GM19328 (cell line): ENCODE measurements at regions not wholly inside any gene's neighbourhood (a gene's known extent, or its start where the extent isn't known, plus 50 kb on each side); places are given as distances from the start of the nearest gene placed in this dataset.

ENCODE experiments used
- ATAC-seq: cut with Tn5 transposase; IDR thresholded peaks from one replicate; pipeline ENCODE4 v1.9.1; 2021; ENCODE audit warnings: mild to moderate bottlenecking, moderate library complexity; ENCODE audit not compliant: unreplicated experiment

DNA sequence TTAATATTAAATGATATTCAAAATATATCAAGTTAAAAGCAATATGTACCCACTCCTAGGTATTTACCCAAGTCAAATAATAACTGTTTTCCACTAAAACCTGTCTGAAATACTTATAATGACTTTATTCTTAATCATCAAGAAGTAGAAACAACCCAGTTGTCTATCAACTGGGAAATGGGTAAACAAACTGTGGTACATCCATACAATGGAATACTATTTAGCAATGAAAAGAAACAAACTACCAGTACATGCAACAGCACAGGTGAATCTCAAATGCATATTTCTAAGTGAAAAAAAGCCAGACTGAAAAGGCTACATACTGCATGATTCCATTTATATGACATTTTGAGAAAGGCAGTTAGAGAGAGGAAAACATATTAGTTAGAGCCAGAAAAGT lies 559.9 kb downstream of the MBD2 start:
- no peak for ATAC-seq

DNA sequence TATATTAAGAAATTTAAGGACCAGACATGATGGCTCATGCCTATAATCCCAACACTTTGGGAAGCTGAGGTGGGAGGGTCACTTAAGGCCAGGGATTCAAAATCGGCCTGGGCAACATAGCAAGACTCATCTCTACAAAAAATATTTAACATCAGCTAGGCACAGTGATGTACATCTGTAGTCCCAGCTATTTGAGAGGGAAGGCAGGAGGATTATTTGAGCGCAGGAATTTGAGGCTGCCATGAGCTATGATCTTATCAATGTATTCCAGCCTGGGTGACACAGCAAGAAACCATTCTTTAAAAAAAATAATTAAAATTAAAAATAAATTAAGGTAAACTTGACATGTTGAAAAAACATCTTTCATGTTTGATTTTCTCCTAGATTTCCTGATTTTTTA lies 564.2 kb downstream of the MBD2 start:
- ATAC-seq = no peak

DNA sequence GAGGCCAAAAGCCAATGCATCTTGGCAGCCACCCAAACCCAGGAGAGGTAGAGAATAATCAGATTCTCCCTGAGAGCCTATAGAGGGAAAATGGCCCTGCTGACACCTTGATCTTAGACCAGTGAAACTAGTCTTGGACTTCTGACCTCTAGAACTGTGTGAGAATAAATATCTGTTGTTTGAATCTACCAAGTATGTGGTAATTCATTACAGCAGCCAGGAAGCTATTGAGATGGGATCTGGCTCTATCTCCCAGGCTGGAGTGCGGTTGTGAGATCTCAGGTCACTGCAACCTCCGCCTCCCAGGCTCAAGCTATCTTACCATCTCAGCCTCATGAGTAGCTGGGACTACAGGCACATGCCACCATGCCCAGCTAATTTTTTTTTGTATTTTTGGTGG lies 567.2 kb downstream of the MBD2 start:
- ATAC-seq = no peak

DNA sequence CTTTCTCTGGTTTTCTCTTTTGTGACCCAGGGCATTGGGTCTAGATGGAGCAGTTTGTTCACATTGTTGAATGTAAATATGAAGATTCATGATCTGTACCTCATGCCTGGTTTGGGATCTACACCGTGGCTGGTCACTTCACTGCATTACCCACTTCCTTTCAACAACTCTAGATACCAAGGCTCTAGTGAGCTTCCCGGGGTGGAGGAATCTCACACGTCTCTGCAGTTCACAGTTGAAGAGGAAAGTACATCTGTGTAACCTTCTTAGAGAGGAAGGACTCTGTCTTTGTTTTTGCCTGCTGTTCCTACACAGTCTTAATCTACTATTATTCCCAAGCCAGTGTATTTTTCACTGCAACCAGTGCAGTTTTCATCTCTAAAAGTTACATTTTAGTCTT lies 574.8 kb downstream of the MBD2 start:
- no peak for ATAC-seq

DNA sequence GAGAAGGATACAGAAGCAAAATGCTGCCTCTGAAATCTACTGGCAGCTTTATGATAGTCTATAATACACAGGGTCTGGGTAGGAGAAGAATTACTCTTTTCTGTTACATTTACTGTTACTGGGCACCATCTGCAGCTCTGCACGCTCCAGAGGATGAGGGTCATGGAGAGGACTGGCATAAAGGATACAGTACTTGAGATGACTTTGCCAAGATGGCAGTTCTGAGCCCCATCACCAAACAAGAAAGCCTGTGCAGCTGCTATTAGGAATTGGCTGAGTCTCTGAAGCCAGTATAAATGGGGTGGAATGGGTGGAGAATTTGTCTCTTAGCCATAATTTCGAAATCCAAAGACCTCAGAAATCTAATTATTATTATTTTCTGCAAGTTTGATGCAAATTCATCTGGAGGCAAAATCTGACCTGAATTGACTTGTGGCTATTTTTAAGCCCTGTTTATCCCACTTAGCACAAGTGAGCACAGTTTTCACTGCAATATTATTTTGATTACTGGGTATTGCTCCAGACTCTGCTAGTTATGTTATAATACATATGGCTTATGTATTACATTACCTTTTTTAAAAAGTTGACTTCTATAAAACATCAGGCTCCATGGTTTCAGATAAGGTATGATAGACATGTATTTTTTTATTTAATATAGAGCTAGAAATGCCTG lies 579.5 kb downstream of the MBD2 start:
- ATAC-seq = no peak

DNA sequence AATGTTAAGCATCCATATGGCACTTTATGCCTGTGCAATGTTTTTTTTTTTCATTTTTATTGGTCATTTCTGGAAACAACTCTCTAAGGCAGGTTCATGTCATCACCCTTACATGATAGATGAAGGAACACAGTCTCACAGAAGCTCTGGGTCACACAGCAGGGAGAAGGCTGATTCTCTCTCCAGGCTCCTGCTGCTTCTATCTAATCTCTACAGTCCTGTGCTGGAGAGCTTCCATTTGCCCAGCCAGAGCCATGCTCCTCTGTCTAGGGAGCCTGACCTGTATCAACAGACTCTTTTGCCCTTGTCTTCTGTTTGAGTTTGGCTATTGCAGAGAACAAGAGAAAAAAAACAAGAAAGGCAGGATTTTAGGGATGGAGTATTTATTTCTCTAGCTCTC lies 584.8 kb downstream of the MBD2 start:
- no peak for ATAC-seq

DNA sequence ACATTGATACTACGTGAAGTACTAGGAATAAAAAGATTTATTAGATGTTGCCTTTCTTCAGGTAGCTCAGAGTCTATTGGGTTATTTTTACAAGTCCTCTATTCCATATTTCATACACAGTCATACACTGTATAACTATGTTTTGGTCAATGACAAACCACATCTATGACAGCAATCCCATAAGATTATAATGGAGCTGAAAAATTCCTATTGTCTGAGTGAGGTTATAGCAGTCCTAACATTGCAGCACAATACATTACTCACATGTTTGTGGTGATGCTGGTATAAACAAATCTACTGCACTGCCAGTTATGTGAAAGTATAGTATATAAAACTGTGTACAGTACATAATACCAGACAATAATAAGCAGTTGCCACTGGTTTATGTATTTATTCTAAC lies 595.1 kb downstream of the MBD2 start:
- ATAC-seq = no peak

DNA sequence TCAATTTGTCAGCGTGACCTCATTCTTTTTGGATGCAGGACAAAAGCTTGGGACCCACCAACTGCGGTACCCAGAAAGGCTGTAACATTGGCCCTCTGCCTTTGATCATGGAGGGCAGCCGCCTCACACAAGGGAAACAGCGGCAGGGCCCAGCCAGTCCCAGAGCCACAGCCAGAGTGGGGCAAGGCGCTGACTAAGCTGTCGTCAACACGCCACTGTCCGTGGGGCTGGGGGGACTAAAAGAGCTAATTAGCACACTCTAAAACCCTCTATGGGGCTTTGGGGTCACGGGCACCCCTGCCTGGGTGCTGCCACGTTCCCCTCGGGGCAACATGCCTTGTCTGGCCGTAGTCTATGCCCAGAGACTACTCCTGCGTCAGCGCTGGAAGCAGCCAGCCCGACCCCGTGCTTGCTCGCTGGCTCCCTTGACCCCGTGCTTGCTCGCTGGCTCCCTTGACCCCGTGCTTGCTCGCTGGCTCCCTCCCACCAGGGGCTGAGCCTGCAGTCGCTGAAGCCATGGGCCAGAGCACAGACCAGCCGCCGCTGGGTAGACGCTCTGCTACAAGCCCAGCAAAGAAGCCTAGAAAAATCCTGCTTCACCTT lies 598.4 kb downstream of the MBD2 start:
- ATAC-seq = no peak

DNA sequence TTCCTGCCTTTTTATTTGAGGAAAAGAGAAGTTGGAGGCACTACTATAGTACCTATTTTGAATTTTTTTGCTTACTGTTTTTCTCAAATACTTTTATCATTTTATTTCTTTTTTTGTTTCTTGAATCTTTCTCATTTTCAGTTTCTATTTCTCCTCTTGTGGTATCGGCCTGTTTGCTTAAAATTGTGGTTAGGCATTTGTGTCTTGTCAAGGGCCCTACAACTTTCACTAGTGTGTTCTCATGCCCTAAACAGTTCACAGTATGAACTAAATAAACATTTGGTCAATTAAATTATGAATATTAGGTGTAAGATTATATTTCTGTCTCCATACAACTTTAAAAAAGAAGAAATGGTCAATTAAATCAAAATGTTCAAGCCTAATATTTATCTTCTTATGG lies 613.5 kb downstream of the MBD2 start:
- no peak for ATAC-seq

DNA sequence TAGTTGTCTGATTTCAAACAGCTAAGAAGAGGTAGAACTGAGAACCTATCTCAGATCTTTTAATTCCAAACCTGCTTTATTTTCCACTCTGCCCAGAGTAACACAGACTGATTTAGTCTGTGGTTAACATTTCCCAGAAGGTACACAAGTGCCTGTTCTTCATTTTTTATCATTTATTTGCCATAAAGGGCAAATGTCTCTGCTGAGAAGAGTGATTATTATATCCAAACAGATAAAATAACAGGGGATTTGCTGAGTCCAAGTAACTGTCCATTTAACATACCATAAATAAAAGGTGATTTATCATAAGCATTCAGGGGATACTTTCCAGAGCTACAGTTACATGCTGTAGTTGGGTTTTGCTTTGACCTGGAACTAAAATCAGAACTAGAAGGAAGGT lies 617.7 kb downstream of the MBD2 start:
- ATAC-seq = no peak

DNA sequence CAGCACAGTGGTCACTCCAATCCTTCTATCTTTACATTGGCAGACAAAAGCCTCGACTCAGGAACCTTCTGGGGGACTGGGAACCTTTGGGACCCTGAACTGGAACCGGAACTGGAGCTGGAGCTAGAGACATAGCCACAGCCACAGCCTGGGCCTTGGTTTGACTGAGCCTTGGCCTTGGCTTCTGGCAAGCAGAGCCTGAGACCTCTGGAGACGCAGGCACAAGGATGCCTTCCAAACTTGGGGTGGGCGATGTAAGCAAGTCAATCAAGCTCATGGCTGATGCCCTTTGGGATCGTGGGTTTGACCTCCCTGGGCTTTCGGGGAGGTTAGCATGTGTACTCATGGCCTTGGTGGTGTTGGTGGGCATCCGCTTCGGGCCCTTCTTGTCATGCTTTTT lies 619.3 kb downstream of the MBD2 start:
- no peak for ATAC-seq

DNA sequence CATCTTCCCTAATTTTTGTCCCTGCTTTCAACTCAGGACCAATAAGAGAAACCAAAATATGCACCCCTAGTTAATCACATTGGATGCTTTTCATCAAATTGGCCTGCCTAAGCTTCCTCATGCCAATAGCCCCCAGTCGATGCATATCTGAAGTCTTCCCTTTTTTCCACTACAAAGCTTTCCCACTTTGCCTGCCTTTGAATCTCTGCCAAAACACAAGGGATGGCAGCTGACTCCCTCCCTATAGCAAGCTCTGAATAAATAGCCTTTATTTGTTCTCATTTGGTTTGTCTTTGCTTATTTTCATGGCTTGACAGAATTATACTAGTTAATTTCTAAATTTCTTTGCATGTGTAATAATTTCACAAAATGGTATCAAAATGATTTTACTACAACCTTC lies 621.2 kb downstream of the MBD2 start:
- ATAC-seq = no peak

DNA sequence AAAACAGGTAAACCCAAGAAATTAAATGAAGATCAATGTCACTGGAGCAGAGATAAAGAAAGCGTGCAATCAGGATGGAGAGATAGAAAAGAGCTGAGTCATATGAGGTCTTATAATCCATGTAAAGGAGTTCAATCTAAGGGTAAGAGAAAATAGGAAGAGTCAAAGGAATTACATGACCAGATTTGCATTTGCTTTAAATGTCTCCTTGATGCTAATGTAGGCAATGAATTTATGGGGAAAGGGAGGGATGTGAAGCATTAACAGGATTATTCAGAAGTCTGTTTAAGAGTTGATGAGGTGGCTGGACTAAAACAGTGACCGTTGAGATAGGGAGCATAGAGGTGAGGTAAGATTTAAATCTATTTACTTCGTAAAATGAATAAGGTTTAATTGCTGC lies 623.1 kb downstream of the MBD2 start:
- ATAC-seq = no peak

DNA sequence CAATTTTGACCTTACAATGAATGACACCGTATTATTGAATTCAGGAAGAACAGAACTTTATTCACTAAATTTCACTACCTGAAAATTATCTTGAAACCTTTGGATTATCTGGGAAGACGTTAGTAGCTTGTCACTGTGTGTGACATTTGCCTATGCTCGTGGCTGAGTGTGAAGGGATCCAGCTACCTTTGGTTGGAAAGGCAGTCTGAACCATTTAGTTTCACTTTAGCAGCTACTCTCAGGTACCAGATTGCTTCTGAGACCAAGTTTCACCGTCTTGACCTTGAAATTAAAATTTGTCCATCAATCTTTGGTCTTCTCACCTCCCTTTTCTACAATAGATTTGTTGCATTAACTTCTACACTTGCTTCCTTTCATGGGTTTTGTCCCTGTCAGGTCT lies 637.5 kb downstream of the MBD2 start:
- no peak for ATAC-seq
